H4 (cell line): ENCODE measurements at regions not wholly inside any gene's neighbourhood (a gene's known extent, or its start where the extent isn't known, plus 50 kb on each side); places are given as distances from the start of the nearest gene placed in this dataset.

Source experiments
- DNase-seq: peaks from one replicate; pipeline ENCODE4 v3.0.0-alpha.2; 2015; ENCODE audit warnings: low spot score

GRCh38 chr3:110744723-110745122 is 326.9 kb upstream of the NECTIN3 start:
- DNase-seq, result no peak

DNA sequence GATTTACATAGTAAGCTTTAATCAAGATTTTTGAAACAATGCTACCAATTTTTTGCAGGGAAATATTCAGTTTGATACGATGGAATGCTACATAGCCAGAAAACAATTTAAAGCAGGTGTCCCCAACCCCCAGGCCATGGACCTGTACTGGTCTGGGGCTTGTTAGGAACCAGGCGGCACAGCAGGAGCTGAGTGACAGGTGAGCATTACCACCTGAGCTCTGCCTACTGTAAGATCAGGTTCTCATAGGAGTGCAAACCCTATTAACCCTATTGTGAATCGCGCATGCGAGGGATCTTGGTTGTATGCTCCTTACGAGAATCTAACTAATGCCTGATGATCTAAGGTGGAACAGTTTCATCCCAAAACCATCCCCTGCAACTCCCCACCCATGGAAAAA is 322.6 kb upstream of the NECTIN3 start:
- no peak for DNase-seq

- no peak for DNase-seq
These were observed 321.4 kb upstream of the NECTIN3 start for GRCh38 chr3:110750201-110750600.

GRCh38 chr3:110752307-110752706 is 319.3 kb upstream of the NECTIN3 start:
- DNase-seq, result no peak

GRCh38 chr3:110753516-110753915 is 318.1 kb upstream of the NECTIN3 start:
- no peak for DNase-seq

DNA sequence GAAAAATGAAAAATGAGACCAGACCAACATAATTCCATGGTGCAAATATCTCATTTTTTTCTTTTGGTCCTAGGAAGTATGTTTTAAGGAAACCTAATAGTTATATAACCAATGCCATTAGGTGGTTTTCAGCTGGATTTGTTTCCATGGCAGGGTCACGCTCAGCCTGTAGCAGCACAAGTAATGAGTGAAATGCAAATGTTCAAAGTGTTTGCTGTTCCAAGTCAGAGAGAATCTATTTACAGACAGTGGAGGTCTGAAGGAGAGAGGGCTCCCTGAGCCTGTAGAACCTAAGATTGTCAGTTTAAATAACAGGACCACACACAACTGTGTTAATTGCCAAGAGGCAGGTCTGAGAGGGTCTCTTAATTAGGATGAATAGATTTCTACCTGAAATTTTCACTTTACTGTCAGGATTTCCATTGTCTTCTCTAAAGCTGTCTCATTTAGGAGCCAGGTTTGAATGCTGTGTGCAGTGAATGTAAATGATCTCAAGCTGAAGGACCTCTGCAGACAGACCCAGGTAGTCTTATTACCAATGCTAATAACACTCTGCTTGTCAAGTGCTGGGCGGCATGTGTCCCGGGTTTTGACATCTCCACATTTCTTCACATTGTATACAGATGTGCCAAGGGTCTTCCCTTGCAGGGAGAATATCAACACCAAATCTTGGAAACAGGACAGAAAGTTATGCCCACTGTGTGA is 317.3 kb upstream of the NECTIN3 start:
- no peak for DNase-seq

- no peak for DNase-seq
These were observed 316.3 kb upstream of the NECTIN3 start for GRCh38 chr3:110755345-110755744.

DNA sequence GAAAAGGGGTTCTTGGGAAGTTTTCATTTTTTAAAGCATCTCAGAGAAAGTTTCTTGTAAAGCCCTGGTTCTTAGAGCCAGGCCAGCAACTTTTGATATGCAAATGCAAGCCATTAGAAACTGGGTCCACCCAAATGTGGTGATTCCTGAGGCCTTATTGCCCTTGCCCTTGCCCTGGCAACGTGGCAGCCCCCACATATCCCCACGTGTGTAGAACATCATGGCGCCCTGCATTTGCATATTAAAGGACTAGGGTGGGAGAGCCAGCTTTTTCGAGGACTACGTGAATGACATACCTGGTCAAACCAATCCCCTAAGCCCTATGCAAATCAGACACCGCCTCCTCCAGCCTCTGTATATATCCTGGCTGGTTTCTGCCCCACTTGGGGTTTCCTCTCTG is 314.9 kb upstream of the NECTIN3 start:
- no peak for DNase-seq

- no peak for DNase-seq
These were observed 313.4 kb upstream of the NECTIN3 start for GRCh38 chr3:110758208-110758607.

DNA sequence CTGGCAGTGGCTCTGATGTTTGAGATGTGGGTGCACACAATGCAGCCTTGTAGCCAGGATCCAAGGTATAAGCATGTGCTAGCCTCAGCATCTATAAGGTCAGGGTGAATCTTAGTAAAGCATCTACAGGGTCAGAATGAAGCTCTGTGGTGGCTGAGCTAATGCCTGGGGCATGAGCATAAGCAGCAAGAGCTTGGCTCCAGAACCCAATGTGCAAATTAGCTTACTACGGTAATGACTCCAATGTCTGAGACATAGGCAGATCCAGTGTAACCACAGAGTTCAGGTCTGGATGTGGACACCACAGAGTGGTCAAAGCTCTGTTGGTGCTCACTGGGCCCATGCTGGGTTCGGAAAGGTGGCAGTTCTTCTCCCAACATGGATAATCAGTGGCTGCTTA is 304.5 kb upstream of the NECTIN3 start:
- no peak for DNase-seq

DNA sequence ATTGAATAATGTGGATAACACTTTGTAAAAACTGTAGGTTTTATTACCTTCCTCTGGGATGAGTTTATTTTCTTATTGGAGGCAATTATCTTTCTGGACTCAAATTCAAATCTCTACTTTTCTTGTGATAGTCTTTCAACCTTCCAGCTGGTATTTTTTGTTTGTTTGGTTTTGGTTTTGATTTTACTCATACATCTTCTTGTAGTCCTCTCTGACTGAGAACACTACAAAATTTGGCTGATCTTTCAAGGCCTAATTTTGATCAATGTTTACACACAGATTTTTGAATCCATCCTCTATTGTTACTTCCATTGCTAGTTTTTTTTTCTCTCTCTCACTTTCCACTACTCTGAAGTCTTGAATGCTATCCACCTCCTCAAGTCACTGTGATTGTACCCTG is 303.8 kb upstream of the NECTIN3 start:
- no peak for DNase-seq

- DNase-seq, result peak; percentile 75
These were observed 298.1 kb upstream of the NECTIN3 start for GRCh38 chr3:110773413-110773954.

DNA sequence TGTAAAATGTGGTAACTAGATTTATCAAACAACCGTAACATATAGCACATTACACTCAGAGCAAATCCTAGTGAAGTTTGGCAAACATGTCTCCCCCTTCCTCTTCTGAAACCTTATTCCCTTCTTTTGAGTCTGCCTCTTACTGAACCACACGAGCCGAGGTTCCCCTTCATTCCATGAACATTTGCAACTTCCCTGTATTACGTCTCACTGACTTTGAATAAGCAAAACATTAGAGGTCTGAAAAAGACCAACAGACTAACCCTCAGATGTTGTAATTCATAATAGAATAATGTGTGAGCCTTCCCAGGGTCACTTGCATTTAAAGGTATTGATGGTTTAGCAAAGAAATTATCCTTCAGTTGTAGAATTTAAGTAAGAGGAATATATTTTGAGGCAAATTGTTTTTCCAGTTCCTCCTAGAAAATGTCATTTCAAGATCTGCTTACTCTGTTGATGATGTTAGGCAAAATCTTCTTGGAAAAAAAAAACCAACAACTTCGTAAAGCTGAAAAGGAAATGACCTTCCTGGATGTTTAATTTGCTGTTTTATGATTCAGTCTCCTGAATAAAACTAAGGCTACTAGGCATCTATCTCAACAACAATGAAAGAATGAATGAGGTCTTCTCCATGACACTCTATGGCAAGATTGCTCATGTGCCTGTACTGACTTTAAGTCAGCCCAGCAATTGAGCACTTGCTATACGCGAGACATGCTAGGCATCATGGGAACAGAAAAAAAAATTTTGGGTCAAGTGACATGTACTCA is 296.9 kb upstream of the NECTIN3 start:
- DNase-seq, result no peak

GRCh38 chr3:110779581-110779980 is 292.0 kb upstream of the NECTIN3 start:
- no peak for DNase-seq

- no peak for DNase-seq
These were observed 288.1 kb upstream of the NECTIN3 start for GRCh38 chr3:110783541-110783940.

DNA sequence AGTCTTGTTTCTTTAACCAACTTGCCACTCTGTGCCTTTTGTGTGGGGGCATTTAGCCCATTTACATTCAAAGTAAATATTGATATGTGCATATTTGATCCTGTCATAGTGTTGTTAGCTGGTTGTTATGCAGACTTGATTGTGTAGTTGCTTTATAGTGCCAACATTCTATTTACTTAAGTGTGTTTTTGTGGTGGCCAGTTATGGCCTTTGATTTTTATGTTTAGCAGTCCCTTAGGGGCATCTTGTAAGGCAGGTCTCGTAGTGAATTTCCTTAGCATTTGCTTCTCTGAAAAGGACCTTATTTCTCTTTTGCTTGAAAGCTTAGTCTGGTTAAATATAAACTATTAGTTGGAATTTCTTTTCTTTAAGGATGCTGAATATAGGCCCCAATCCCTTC is 282.8 kb upstream of the NECTIN3 start:
- no peak for DNase-seq

GRCh38 chr3:110789315-110789714 is 282.3 kb upstream of the NECTIN3 start:
- no peak for DNase-seq

- DNase-seq, result no peak
These were observed 281.0 kb upstream of the NECTIN3 start for GRCh38 chr3:110790631-110791030.

DNA sequence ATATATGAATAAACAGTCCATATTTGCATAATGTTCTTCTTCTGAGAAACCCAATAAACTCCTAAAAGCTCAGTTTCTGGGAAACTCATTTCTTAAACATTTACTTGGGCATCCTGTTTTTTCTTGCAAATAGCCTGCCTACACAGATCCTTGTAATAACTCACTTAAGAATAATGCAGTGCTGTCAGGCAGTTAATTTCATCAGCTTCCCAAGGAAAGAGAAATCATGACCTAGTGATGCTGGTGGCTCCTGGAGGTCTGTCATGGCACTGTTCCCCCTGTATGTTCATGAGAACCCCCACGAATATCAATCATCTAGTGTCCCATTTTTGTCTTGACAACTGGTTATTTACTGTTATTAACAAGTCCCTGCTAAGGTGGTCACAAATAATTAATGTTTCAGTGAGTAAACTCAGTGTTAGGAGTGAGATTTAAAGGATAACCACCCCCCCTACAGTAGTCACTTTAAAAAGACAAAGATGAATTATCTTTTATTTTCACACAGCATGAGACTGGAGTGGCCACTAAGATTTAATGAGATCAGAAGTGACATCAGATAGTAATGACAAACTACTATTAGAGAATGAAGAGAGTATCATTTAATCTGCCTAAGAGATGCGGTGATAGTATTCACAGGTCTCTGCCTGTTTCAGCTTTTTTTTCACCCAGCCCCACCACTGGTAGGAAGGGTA is 279.5 kb upstream of the NECTIN3 start:
- DNase-seq, result no peak

DNA sequence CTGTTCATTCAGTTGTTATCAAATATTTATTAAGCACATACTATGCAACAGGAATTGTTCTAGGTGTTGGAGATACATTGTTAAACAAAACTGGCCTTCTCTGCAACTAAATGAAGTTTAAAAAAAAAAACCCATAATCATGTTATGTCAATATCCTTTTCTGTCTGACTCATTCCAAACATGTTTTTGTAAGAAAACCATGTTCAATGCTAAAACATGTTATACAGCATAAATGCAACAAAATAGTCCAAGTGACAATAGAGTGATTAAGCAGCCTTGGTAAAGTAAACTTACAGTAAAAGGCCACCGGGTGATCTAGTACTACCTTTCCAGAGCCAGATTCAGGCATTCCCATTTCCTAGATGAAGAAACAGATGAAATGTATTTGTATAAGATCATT is 278.0 kb upstream of the NECTIN3 start:
- DNase-seq, result no peak

- DNase-seq, result no peak
These were observed 276.5 kb upstream of the NECTIN3 start for GRCh38 chr3:110795163-110795562.

GRCh38 chr3:110799271-110799670 is 272.3 kb upstream of the NECTIN3 start:
- no peak for DNase-seq

DNA sequence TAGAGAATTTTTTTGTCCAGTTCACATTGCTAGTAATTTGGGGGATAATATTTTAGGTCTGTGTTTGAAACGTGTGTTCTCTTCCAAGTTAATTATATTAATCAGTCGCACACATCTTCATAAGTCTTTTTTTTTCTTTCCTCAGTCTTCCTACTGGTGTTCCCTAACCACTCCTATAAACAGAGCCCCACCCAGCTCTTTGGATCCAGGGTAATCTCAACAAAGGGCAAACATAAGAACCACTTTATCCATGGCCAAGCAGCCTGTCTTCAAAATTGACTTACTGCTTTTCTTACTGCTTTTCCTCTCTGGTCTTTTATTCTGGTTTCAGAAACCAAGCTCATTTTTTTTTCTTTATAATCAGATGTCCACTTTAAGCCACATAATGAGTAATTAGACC is 266.8 kb upstream of the NECTIN3 start:
- DNase-seq, result no peak
